Nephron progenitor cell (in vitro differentiated cells): ENCODE measurements at regions not wholly inside any gene's neighbourhood (a gene's known extent, or its start where the extent isn't known, plus 50 kb on each side); places are given as distances from the start of the nearest gene placed in this dataset.
A peak's percentile ranks its signal among the peaks of the same experiment; 100 is the strongest.
"Not testable (repeated sequence)": the region's sequence is repeated elsewhere in the genome, so short reads cannot be mapped to it uniquely, and the experiment has no call there.

Experiments used
- DNase-seq: peaks from one replicate; pipeline ENCODE4 v3.0.0; 2021
- H3K27ac Mint-ChIP-seq: 2 replicates; pipeline ENCODE4 v1.8.0; 2021; ENCODE audit warnings: mild to moderate bottlenecking, moderate library complexity, mixed read lengths
- H3K27me3 Mint-ChIP-seq: 2 replicates; pipeline ENCODE4 v1.8.0; 2021; ENCODE audit warnings: mild to moderate bottlenecking, low read depth, mixed read lengths; ENCODE audit not compliant: poor library complexity
- H3K36me3 Mint-ChIP-seq: 2 replicates; pipeline ENCODE4 v1.8.0; 2021; ENCODE audit warnings: low read depth, mixed read lengths
- H3K4me1 Mint-ChIP-seq: 2 replicates; pipeline ENCODE4 v1.8.0; 2021; ENCODE audit warnings: mixed read lengths
- H3K4me3 Mint-ChIP-seq: 2 replicates; pipeline ENCODE4 v1.8.0; 2021; ENCODE audit warnings: mild to moderate bottlenecking, moderate library complexity, mixed read lengths
- H3K9me3 Mint-ChIP-seq: 2 replicates; pipeline ENCODE4 v1.8.0; 2021; ENCODE audit warnings: mild to moderate bottlenecking, moderate library complexity, mixed read lengths
- CTCF ChIP-seq: fragments of 200-600 bp; sonication (generic); IDR thresholded peaks from 2 replicates; pipeline ENCODE4 v1.5.0; 2021; ENCODE audit warnings: antibody characterized with exemption

- Mint-ChIP-seq H3K4me3 (no peak overlapping the region), H3K27me3 (no peaks in the 10 kb centered on the region), H3K4me1 (peaks cover 27% of the 10 kb centered on the region), H3K9me3 (peaks cover 16% of the 10 kb centered on the region), H3K27ac (peak overlapping the region; percentile 78), H3K36me3 (no peaks in the 10 kb centered on the region)
- no peak for DNase-seq
- no peak for TF ChIP-seq CTCF
These were observed 699.8 kb upstream of the GBE1 start for GRCh38 chr3:82461049-82461889.

- TF ChIP-seq CTCF: no peak
- Mint-ChIP-seq H3K4me3 (no peak overlapping the region), H3K4me1 (no peaks in the 10 kb centered on the region), H3K9me3 (peaks cover 16% of the 10 kb centered on the region), H3K36me3 (no peaks in the 10 kb centered on the region), H3K27ac (no peak overlapping the region), H3K27me3 (no peaks in the 10 kb centered on the region)
- DNase-seq: no peak
These were observed 686.9 kb upstream of the GBE1 start for GRCh38 chr3:82448320-82448719.

GRCh38 chr3:82428821-82429220 lies 667.4 kb upstream of the GBE1 start:
- not testable (repeated sequence) for H3K27ac Mint-ChIP-seq, DNase-seq, H3K36me3 Mint-ChIP-seq, H3K27me3 Mint-ChIP-seq, H3K4me3 Mint-ChIP-seq, H3K4me1 Mint-ChIP-seq, H3K9me3 Mint-ChIP-seq

GRCh38 chr3:82424031-82424339 lies 662.5 kb upstream of the GBE1 start:
- no peak for DNase-seq
- H3K4me1 Mint-ChIP-seq: peaks cover 5% of the 10 kb centered on the region
- no peaks in the 10 kb centered on the region for H3K27me3 Mint-ChIP-seq
- no peaks in the 10 kb centered on the region for H3K36me3 Mint-ChIP-seq
- no peaks in the 10 kb centered on the region for H3K9me3 Mint-ChIP-seq
- no peak for TF ChIP-seq CTCF
- H3K4me3 Mint-ChIP-seq: no peak overlapping the region
- H3K27ac Mint-ChIP-seq: no peak overlapping the region

GRCh38 chr3:82423268-82424030 lies 662.0 kb upstream of the GBE1 start:
- no peaks in the 10 kb centered on the region for H3K27me3 Mint-ChIP-seq
- no peak overlapping the region for H3K27ac Mint-ChIP-seq
- peaks cover 5% of the 10 kb centered on the region for H3K4me1 Mint-ChIP-seq
- no peak for TF ChIP-seq CTCF
- H3K9me3 Mint-ChIP-seq: no peaks in the 10 kb centered on the region
- H3K36me3 Mint-ChIP-seq: no peaks in the 10 kb centered on the region
- no peak for DNase-seq
- H3K4me3 Mint-ChIP-seq: no peak overlapping the region

- Mint-ChIP-seq H3K9me3 (no peaks in the 10 kb centered on the region), H3K4me1 (peaks cover 5% of the 10 kb centered on the region), H3K36me3 (no peaks in the 10 kb centered on the region), H3K27me3 (no peaks in the 10 kb centered on the region), H3K4me3 (no peak overlapping the region), H3K27ac (no peak overlapping the region)
- no peak for TF ChIP-seq CTCF
- DNase-seq: no peak
These were observed 655.4 kb upstream of the GBE1 start for GRCh38 chr3:82416830-82417229.
